ENCODE measurements at regions not wholly inside any gene's neighbourhood (a gene's known extent, or its start where the extent isn't known, plus 50 kb on each side); places are given as distances from the start of the nearest gene placed in this dataset.

DNA sequence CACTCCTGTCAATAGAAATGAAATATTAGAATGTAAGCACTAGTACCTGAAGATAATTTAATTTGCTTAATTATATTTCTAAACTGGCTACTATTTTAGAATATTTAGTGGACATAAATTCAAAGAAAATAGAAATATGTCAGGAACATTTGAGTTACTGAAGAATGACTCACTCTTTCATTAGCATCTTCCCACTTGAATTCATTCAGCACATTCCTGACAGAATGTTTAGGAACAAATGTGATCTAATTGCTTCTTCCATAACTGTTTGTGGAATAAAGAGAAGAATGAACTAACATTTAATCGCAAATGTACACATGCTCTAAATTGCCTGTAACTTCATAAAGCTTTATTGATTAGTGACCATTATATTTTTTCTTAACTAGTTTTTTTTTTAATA is 306.2 kb upstream of the ADAMTSL1 start:
- DNase-seq = no peak

DNA sequence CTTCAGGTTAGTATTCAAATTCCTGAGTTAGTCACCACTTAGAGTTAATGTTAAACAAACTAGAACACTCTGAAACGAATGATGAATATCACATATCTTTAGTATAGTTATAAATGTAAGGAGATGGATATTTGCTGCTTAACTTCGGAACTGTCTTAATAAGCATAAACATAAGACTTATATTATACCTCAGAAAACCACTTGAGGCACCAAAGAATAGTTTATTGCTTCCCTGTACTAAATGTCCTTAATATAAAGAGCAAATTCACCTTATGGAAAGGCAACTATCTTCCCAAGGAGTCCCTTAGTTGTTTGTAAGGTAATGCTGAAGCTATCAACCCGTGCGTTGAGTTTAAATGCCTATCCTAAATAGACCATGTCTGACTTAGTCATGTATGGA is 300.0 kb upstream of the ADAMTSL1 start:
- DNase-seq = no peak

GRCh38 chr9:18182636-18183035 is 291.3 kb upstream of the ADAMTSL1 start:
- DNase-seq = no peak

DNA sequence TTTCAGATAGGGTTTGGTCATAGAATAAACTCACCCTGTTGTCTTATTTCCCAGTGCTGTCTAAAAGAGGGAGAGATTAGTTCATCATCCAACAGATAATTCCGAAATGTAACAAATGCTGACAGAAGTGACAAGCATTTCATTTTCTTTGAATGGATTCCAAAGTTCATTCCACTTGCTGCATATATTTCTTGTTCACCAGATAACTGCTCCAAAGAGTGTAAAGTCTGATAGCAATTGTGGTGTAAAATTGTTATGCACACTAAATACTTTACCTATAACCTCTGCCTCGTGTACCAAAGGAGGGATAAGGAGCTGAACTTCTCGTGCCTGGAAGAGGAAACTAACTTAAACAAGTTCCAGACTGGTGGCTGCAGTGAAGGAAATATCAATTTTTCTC is 290.0 kb upstream of the ADAMTSL1 start:
- no peak for DNase-seq

DNA sequence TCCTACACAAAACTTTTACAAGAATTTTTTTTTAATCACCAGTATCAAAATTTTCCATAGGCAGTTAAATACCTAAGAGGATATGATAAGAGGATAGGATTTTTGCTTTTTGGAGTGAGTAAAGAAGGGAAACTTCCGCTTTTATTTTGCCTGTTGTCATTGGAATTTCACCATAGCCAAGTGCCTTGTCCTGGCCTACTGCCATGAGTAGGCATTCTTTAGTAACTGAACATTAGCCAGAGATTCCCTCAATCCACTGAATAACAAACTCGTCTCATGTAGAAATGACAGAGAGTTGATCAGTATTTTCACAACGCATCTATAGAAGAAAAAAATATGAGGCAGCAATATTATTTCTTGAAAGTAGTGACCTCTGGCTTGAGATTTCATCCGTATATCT is 289.6 kb upstream of the ADAMTSL1 start:
- DNase-seq = no peak

GRCh38 chr9:18185196-18185595 is 288.8 kb upstream of the ADAMTSL1 start:
- no peak for DNase-seq

- DNase-seq = no peak
These were observed 285.0 kb upstream of the ADAMTSL1 start for GRCh38 chr9:18188971-18189370.

DNA sequence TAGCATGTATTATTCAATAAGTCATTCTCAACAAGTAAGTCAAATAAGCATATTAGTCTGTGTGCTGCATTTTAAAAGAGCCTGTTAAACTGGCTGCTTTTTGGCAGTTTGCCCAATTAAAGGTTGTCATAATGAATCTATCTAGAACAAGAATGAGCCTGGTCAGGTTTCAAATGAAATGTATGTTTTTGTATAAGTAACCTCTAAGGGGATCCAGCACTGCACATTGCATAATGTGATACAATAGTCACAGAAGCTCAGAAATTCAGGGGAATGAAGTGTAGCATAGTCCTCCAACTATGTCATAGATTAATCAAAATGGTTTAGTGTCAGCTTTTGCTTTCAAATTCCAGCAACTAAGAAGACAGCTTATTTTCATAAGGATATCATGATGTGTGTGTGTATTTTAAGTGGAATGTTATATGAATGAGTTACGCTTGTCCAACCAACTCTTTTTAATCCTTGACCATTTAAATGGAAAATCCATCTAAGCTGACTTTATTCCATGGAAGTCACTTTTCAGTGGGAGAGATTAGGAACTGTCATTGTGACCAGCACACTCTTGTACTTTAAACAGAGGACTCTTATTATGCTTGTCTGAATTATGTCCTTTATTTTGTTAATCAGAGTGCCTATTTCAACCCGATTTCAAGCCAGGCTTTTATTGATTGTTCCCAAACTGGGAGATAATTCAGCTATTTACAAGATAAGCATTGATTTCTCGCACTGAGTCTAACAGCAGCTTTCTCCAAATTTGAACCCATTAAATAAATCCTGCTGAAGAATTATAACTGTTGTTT is 283.9 kb upstream of the ADAMTSL1 start:
- DNase-seq = peak; percentile 52

DNA sequence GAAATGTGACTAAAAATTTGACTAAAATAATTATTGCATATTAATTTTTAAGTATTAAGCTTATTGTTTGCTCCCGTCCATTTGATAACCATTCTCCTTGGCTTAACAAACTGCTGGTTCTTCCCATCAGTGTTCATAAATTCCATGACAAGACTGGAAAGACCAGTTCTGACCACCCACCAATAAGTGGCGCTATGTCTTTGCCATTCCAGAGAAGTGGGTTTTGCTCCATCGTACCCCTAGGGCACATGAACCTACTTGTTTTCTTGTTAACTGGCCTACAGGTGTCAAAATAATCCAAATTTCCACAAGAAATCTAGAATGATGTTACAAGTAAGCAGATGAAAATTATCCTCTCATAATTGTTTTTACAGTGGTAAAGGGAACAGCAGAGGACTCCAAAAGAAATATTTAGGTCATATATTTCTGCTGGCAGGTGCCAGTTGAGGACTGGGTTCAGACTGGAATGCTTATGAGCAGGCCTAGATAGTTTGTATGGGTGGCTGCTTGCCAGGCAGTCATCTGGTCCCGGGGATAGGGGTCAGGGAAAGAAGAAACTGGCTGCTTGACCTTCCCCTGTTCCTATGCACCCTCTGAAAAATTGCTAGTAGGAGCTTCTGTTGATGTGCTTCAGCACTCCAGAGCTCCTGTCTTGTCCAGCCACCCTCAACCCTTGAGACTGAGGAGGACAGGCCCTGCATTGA is 283.1 kb upstream of the ADAMTSL1 start:
- DNase-seq = no peak

- no peak for DNase-seq
These were observed 279.6 kb upstream of the ADAMTSL1 start for GRCh38 chr9:18194316-18194715.

GRCh38 chr9:18195223-18195622 is 278.7 kb upstream of the ADAMTSL1 start:
- DNase-seq = no peak

DNA sequence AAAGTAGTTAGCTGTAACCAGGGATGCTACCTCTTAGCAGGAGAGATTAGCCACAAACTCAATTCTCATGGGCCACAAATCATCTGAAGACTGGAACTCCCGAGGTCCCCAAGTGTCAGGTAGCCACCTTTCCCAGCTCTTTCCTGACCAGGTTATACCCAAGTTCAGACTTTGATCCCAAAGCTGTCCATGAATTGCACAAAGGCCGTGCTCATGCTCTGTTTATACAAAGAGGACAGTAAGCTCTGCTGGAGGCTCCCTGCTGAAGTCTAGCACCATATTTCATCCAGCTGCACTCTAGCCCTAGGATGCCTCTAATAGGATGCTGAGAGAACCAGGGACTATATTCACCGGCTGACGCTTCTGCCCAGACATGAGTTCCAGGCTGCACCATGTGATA is 271.0 kb upstream of the ADAMTSL1 start:
- DNase-seq = no peak

GRCh38 chr9:18207735-18208134 is 266.2 kb upstream of the ADAMTSL1 start:
- no peak for DNase-seq

DNA sequence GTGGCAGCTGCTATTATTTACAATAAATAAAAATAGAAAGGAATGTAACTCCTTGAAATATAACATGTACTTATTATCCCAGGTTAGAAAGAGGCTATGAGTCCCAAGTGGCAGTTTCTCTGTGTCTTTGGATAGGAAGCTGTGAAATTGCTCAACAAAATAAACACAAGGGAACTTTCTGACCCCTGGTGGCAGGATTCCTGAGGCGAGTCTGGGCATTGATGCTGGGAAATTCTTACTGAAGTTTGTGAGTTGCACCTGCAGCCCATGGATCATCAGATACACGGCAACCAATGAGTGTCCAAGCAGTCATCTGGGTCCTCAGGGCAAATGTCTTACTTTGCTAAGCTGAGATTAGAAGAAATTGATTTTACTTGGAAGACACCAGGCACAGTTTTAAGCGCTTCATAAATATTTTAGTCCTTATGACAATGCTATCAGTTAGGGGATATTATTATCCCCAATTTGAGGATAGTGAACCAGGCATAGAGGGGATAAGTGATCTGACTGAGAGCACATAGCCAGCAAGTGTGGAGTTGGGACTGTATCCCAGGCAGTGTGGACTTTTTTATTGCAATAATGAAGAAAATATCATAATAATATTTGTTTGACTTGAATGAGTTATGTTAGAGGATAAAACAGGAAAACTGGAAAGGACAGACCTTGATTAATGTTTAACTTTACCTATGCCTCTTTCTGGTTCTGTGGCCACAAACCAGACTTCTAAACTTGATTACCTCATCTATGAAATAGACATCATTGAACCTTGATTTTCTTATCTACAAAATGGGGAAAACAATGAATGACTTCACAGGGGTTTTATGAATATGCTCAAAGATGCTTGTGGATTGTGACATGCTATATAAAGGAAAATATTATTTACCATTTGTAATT is 265.5 kb upstream of the ADAMTSL1 start:
- DNase-seq = peak; percentile 22

DNA sequence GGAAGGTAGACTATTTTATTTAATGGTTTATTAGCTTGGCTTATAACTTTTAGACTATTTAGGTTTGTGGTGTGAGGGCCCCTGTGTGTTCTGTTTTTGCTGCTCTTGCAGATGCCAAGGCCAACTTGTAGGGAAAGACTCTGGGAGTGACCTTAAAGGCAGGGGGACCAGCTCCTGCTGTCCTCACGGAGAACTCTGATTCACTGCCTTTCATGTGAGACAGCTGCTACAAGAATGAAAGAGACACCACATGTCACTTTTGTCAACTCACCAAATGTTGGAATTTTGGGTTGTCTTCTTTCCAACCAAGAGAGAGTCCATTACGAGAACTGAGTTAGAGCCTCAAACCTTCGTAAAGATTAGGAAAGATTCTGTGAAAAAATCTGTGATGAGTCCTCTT is 258.3 kb upstream of the ADAMTSL1 start:
- no peak for DNase-seq

- DNase-seq = no peak
These were observed 257.6 kb upstream of the ADAMTSL1 start for GRCh38 chr9:18216376-18216775.

GRCh38 chr9:18228101-18228500 is 245.9 kb upstream of the ADAMTSL1 start:
- DNase-seq = no peak

DNA sequence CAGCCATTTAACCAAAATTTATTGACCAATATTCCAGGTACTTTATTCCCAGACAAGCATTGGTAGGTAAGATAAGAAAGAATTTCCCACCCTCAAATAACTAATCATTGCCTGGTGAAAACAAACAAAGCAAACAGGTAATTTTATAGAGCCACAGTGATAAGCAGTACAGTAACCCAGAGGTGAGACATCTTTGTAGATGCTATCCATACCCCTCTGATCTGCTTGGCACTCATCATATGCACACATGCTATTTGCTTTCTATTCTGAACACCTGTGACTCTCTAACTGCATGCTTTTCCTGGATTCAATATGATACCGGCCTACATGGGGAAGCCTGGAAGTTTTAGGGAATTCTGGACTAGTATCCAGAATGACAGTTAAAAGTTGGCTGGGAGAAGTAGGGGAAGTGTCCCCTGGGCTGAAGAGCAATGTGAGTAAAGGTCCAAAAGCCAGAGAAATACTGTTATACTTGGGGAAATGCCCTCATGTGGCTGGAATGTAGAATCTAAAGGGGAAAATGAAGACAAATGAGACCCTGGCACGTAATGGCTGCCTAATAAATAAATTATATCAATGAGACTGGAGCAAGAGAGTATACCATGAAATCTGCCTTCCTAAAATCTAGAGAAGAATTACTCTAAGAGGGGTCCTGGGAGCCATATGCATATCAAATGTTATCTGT is 243.8 kb upstream of the ADAMTSL1 start:
- DNase-seq = no peak

DNA sequence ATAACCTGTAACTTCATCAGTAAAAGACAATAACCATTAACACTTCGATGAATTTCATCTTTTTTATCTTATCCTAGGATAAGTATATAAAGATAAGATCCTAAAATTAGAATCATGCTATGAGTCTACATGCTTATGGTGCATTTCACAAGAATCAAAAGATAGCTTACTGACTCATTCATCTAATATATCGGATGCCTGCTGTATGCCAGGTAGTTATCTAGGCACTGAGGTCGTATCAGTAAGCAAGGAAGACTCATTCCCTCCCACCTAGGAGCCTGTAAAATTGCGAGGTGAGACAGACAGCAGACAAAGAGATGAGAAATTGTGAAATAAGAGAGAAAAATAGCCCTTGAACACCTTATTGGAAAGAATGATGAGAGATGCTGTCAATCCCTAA is 240.6 kb upstream of the ADAMTSL1 start:
- no peak for DNase-seq

GRCh38 chr9:18233776-18234445 is 240.0 kb upstream of the ADAMTSL1 start:
- DNase-seq = no peak

GRCh38 chr9:18235181-18235908 is 238.6 kb upstream of the ADAMTSL1 start:
- DNase-seq = no peak

DNA sequence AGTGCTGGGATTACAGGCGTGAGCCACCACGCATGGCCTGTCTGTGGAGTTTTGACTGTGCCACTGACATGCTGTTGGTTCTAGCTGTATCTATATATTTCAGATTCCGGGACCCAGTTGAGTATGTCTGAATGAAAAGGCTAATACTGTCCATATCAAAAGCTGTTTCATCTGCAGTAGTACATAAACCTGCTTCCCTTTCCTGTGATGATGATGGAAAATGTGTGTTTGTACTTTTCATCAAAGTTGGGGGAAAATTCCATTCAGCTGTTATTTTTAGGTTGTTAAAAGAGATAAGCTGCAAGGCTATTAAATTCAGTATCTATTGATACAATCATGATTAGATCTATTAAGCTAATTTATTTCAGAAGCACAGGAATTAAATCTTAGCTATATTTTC is 237.6 kb upstream of the ADAMTSL1 start:
- no peak for DNase-seq
